D341Med (cell line): ENCODE measurements at regions not wholly inside any gene's neighbourhood (a gene's known extent, or its start where the extent isn't known, plus 50 kb on each side); places are given as distances from the start of the nearest gene placed in this dataset.

ENCODE experiments used
- DNase-seq: peaks from one replicate; pipeline ENCODE4 v3.0.0; 2012; ENCODE audit warnings: low spot score

- DNase-seq, result no peak
Measured at GRCh38 chr5:14983666-14984441, 112.3 kb upstream of the ANKH start.

GRCh38 chr5:14980698-14981097 lies 109.1 kb upstream of the ANKH start:
- no peak for DNase-seq

- no peak for DNase-seq
Measured at GRCh38 chr5:14977058-14977685, 105.6 kb upstream of the ANKH start.

- DNase-seq, result no peak
Measured at GRCh38 chr5:14976486-14976885, 104.9 kb upstream of the ANKH start.

DNA sequence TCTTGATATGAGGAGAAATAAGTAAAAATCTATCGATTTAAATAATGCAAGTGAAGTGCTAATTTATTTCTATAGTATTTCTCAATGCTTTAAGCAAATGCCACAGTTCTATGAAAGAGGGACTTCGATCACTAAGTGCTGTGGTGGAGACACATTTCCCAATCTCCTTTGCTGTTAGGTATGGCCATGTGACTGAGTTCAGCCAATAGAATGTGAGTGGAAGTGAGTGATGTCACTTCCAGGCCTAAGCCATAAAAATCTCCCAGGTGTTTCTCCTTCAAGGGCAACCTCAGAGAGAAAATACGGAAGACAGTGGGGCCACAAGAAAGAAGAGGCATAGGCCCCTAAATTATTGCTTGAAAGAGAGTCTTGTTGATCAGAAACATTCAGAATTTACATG lies 100.3 kb upstream of the ANKH start:
- DNase-seq, result no peak

DNA sequence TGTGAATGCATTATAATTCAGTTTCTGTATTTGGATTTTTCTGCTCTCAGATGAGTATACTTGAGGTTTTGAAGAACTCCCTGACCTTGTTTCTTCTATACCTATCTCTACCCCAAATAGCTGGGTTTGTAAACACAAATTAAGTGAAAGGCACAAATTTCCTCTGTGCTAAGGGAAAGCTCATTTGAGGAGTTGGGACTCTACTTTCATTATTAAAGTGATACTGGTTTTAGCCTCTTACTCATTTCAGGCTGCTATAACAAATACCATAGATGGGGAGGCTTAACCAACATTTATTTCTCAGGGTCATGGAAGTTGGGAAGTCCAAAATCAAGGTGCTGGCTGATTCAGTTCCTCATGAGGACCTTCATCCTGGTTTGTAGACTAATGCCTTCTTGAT lies 97.2 kb upstream of the ANKH start:
- DNase-seq, result no peak

DNA sequence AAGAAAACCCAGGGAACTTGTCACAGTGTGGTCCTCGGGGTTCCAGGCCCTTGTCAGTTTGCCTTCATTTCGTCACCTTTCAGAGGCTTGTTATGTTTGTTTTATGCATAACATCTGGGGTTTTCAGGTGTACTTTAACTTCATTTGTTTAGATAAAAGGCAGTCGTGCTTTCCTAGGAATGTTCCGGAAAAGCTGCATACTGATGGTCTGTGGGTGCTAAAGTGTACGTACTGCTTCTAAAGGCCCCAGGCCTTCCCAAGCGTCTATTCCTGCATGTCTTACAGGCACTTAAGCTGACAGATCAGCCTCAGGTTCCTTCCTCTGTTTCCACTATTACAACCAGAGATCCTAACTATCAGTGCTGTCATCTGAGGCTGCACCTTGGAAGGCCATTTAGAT lies 95.6 kb upstream of the ANKH start:
- no peak for DNase-seq

DNA sequence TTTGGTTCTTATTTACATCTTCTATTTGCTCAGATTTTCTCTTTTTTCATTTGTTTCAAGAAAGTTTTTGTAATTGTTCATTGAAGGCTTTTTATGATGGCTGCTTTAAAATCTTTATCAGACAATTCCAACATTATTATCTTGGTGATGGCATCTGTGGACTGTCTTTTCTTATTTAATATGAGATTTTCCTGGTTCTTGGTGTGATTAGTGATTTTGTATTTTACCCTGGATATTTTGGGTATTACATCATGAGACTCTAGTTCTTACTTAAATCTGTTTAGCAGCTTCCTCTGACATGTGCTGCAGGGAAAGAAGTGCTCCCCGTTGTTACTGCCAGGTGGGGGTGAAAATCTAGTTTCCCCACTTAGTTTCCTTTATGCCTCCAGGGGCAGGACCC lies 94.2 kb upstream of the ANKH start:
- no peak for DNase-seq

- no peak for DNase-seq
Measured at GRCh38 chr5:14962604-14963003, 91.0 kb upstream of the ANKH start.

DNA sequence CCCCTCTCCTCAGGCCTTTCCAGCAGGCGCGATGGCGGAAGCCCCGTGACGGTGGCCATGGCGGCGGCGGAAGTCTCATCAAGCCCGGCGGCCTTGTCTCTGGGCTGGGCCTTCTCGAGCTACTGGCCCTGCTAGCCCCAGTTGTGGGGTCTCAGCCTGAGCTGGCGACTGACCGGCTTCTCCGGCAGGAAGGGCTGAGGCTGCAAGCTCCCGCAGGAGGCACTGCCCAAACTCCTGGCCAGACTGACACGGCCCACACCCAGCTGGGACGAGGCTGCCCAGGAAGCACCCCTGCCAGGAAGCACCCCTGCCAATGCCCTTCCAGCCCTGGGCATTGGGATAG lies 88.5 kb upstream of the ANKH start:
- DNase-seq, result no peak

DNA sequence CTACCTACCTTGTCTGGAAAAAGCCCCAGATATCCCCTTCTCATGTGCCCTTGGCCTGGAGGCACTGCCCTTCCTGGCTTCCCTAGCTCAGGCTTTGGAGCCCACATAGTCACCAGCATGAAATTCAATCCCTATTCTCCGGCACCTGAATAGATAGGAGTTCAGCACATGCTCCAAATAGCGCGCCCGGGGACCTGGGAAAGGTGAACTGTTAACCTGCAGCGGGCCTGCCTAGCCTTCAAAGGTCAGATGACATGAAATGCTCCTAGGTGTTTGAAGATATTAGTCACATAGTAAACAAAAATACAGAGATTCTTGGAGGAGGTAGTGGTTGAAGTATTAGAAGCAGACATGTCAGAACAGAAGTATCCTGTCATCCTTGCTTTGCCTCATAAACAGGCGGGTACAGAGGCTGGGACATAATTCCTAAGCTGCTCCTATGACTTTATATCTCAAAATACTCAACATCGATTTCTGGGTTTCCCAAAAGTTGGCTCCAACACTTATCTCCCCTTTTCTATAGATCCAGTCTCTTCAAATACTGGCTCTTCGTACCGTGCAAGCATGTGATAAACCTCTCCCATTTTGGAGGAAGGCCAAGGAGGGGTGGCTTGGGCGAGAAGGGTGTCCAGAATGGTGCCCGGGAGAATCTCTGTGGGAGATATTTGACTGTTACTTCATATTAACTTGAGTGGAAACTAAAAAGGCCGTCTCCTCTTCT lies 88.0 kb upstream of the ANKH start:
- DNase-seq, result no peak

GRCh38 chr5:14958188-14958587 lies 86.6 kb upstream of the ANKH start:
- no peak for DNase-seq

DNA sequence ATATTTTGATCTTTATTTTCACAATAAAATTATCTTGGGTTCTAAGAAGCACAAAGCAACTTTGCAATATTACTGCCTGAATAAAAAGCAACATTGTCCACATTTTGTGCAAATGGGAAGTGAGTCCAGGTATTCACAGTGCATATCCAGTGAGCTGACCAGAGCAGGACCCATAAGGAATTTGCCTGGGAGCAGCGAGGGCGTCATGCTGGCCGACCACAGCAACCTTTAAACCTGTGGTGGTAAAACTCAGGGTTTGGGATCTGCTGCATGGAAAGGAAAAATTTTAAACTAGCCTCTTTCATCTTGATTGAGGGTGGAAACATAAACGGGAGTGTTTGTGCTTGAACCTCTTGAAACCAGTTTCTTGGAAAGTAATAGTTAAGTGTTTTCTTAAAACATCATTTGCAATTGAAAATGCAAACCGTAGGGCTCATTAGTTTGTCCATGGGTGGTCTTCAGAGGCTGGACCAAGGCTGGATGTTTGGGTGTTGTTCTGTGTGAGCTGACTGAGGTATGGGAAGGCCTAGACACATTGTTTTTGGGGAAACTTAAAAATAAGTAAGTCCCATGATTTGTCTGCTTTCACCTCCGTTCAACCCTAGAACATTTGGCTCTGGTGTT lies 85.0 kb upstream of the ANKH start:
- DNase-seq, result no peak

- no peak for DNase-seq
Measured at GRCh38 chr5:14954616-14955343, 83.2 kb upstream of the ANKH start.

DNA sequence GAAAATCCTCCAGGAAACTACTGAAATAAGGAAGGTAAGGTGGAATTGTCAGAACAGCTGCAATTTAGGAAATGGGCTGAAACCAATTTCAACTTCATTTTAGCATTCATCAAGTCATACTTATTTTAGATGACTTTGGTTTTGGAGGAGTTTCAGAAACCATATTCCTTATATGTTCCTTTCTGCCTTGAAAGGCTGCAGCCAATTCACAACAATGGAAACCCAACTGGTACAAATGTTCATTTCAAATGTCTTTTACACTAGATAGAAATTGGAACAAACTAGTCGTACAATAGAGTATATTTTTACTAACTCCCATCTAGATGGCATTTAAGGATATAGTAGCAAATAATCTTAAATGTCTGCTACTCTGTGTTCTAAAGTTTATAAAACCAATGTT lies 82.6 kb upstream of the ANKH start:
- DNase-seq, result no peak

DNA sequence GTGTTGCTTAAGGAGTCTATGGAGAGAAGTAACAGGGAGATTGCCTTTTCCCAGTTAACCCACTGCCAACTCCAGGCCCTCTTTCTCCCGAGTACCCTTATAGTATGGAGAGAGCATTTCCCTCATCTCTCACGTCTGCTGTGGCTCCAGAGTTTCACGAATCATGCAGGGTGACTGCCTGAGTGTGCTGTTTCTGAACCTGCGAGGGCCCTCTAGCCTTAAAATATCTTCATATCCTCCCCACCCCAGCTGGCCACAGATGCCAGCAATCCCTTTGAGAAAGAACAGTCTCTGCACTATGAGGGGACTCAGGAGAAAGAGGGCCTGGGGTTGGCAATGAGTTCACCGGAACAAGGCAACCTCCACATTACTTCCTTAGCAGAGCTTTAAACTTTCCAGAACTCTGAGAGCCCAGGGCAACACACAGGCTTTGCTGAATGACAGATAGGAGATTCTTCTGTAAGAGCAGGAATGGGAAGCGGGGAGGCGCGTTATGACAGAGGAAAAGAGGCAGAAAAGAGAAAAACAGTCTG lies 81.6 kb upstream of the ANKH start:
- DNase-seq, result no peak

DNA sequence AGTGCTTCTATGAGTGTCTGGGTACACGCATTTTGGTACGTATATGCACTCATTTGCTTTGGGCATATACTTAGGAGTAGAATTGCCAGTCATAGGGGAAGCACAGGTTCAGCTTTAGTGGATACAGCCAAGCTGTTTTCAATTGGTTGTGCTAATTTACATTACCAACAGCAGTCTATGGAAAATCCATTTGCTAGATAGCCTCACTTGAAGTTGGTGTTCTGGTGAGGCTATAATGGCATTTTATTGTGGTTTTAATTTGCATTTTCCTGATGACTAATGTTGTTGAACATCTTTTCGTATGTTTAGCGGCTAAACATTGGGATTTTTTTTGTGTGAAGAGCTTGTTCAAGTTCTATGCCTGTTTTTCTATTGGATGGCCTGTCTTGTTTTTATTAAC lies 76.8 kb upstream of the ANKH start:
- DNase-seq, result no peak

DNA sequence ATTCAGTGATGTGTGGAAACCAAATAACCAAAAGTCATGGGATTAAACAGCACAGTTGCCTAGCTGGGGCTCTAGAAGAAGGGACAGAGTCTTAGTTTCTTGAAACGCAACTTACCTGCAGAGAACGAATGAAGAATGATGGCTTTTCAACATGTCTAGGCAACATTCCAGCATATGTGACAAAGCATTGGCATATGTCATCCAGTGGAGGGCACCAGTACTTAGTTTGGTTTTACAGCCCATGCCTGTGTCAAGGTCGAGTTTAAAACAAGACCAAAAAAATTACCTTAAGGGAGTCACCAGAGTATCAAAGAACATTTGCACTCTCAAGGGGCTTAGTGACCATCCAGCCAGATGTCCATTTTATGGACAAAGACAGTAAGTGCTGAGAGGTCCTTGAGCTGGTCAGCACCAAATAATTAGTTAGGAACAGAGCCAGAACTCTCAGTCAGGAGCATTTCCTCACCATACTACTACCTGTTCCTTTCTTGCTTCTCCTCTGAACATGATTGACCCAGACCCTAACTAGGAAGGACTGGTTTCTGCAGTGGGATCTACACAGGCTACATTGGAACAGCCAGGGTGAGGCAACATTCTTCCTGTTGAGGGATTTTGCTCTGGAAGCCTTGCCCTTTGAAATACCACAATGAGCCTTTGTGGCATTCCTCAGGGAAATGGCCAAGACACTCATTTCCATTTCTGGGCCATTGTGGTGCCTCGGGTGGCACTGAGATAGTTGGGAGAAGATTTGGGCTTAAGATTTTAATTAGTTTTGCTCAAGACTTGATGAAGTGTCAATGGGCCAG lies 75.4 kb upstream of the ANKH start:
- DNase-seq, result peak; percentile 45

DNA sequence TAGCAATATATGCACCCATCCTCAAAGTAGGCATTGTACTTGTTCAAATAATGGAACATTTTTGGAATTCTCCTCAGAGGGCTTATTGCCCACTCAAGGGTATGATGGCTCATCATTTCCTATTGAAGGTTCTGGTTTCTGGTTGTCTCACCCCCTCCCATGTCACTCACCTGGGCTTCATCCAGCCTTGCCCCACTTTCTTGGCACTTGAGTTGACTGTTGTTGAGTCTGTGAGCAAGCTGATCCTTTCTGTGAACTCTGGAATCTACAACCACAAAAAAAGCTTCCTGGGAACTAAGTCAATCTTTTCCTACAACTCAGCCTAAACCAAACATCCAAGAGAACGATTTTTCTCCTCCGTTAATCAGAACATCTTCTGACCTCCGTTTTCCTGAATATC lies 73.9 kb upstream of the ANKH start:
- DNase-seq, result no peak

- DNase-seq, result no peak
Measured at GRCh38 chr5:14944996-14945395, 73.4 kb upstream of the ANKH start.

- no peak for DNase-seq
Measured at GRCh38 chr5:14944350-14944739, 72.8 kb upstream of the ANKH start.
